IMR-90 (cell line): ENCODE measurements at regions not wholly inside any gene's neighbourhood (a gene's known extent, or its start where the extent isn't known, plus 50 kb on each side); places are given as distances from the start of the nearest gene placed in this dataset.

Source experiments
- ATAC-seq: fragments of 200-7000 bp; cut with Tn5 transposase; 2 replicates; pipeline ENCODE4 v1.9.1; 2020; ENCODE audit warnings: low read depth, mild to moderate bottlenecking, moderate library complexity
- BruUV-seq: library from RNA; stranded (reverse); fragments of 400-500 nt; replicated peaks from 2 replicates; lab custom pipeline; 2021; lab: Mats Ljungman, UMichigan
- CTCF ChIA-PET: fragments of 300-600 bp; formaldehyde crosslinking; extraction: SDS; loops from one replicate; lab custom pipeline; 2021; ENCODE audit warnings: antibody characterized with exemption; lab: Yijun Ruan, JAX
- POLR2A ChIA-PET: fragments of 300-600 bp; sonication (Branson Sonifier 250); formaldehyde crosslinking; loops from one replicate; lab custom pipeline; 2022; ENCODE audit warnings: antibody characterized with exemption; ENCODE audit not compliant: unreplicated experiment; lab: Charles Lee
- DNase-seq: peaks from one replicate; pipeline ENCODE4 v3.0.0; 2013
- H2AFZ ChIP-seq: replicated peaks from 2 replicates; pipeline ENCODE3; 2013; ENCODE audit warnings: low read length, mild to moderate bottlenecking; ENCODE audit not compliant: poor library complexity
- H2AK5ac ChIP-seq: 2 replicates; pipeline ENCODE4 v1.6.1; 2013; ENCODE audit warnings: low read depth, low read length, inconsistent platforms
- H2AK9ac ChIP-seq: replicated peaks from 2 replicates; pipeline ENCODE3; 2013; ENCODE audit warnings: mild to moderate bottlenecking, low read depth, low read length, moderate library complexity; ENCODE audit not compliant: poor library complexity
- H2BK120ac ChIP-seq: 2 replicates; pipeline ENCODE4 v1.6.1; 2013; ENCODE audit warnings: low read depth, low read length, inconsistent platforms
- H2BK15ac ChIP-seq: 3 replicates; pipeline ENCODE4 v1.6.1; 2013; ENCODE audit warnings: low read depth, low read length, inconsistent platforms
- H2BK20ac ChIP-seq: 2 replicates; pipeline ENCODE4 v1.6.1; 2013; ENCODE audit warnings: low read depth, mild to moderate bottlenecking, inconsistent platforms, low read length, moderate library complexity
- H2BK5ac ChIP-seq: 2 replicates; pipeline ENCODE4 v1.6.1; 2013; ENCODE audit warnings: mild to moderate bottlenecking, low read depth, low read length, inconsistent platforms; ENCODE audit not compliant: poor library complexity, severe bottlenecking
- H3K14ac ChIP-seq: replicated peaks from 2 replicates; pipeline ENCODE4 v1.6.1; 2013; ENCODE audit warnings: low read depth, low read length, inconsistent platforms
- H3K18ac ChIP-seq: 2 replicates; pipeline ENCODE4 v1.6.1; 2013; ENCODE audit warnings: low read depth, low read length, control low read depth
- H3K23ac ChIP-seq: 2 replicates; pipeline ENCODE4 v1.6.1; 2013; ENCODE audit warnings: low read depth, low read length, inconsistent platforms
- H3K27ac ChIP-seq: 2 replicates; pipeline ENCODE4 v1.5.1; 2013; ENCODE audit warnings: mild to moderate bottlenecking, control low read depth, low read length; ENCODE audit not compliant: insufficient read depth
- H3K27me3 ChIP-seq: 2 replicates; pipeline ENCODE4 v1.6.1; 2013; ENCODE audit warnings: low read length; ENCODE audit not compliant: control insufficient read depth, insufficient read depth
- H3K36me3 ChIP-seq: 2 replicates; pipeline ENCODE4 v1.6.1; 2013; ENCODE audit warnings: low read length, mixed read lengths; ENCODE audit not compliant: control insufficient read depth, insufficient read depth
- H3K4ac ChIP-seq: 2 replicates; pipeline ENCODE4 v1.6.1; 2013; ENCODE audit warnings: low read depth, low read length, inconsistent platforms
- H3K4me1 ChIP-seq: 2 replicates; pipeline ENCODE4 v1.6.1; 2013; ENCODE audit warnings: low read length, mixed read lengths; ENCODE audit not compliant: control insufficient read depth, insufficient read depth
- H3K4me2 ChIP-seq: 2 replicates; pipeline ENCODE4 v1.6.1; 2013; ENCODE audit warnings: low read depth, mild to moderate bottlenecking, control low read depth, low read length, moderate library complexity
- H3K4me3 ChIP-seq: 2 replicates; pipeline ENCODE4 v1.5.1; 2013; ENCODE audit warnings: low read depth, mild to moderate bottlenecking, control low read depth, low read length, moderate library complexity; ENCODE audit not compliant: insufficient read depth
- H3K56ac ChIP-seq: 2 replicates; pipeline ENCODE4 v1.6.1; 2013; ENCODE audit warnings: low read length, inconsistent platforms; ENCODE audit not compliant: insufficient read depth; ENCODE audit errors: extremely low read depth
- H3K79me1 ChIP-seq, 2 experiments: 2 replicates each; pipeline ENCODE4 v1.6.1; 2013; ENCODE audit warnings: low read length in 2 of 2, inconsistent platforms in 1 of 2, low read depth in 1 of 2
- H3K9ac ChIP-seq: 2 replicates; pipeline ENCODE4 v1.6.1; 2013; ENCODE audit warnings: low read depth, low read length, control low read depth
- H3K9me1 ChIP-seq: 2 replicates; pipeline ENCODE4 v1.6.1; 2013; ENCODE audit warnings: low read length, inconsistent platforms; ENCODE audit not compliant: insufficient read depth
- H3K9me3 ChIP-seq: 2 replicates; pipeline ENCODE4 v1.6.1; 2013; ENCODE audit warnings: low read length; ENCODE audit not compliant: control insufficient read depth, insufficient read depth
- H4K20me1 ChIP-seq: 2 replicates; pipeline ENCODE4 v1.6.1; 2013; ENCODE audit warnings: low read length, inconsistent platforms; ENCODE audit not compliant: insufficient read depth
- H4K5ac ChIP-seq: 2 replicates; pipeline ENCODE4 v1.6.1; 2013; ENCODE audit warnings: mild to moderate bottlenecking, low read depth, low read length, control low read depth
- H4K8ac ChIP-seq, 2 experiments: 2 replicates each; pipeline ENCODE4 v1.6.1; 2013; ENCODE audit warnings: low read depth in 2 of 2, low read length in 2 of 2, control low read depth in 1 of 2, inconsistent platforms in 1 of 2
- H4K91ac ChIP-seq: 2 replicates; pipeline ENCODE4 v1.6.1; 2013; ENCODE audit warnings: low read depth, low read length, inconsistent platforms; ENCODE audit not compliant: insufficient read depth
- BHLHE40 ChIP-seq: fragments of 150-350 bp; IDR thresholded peaks from 2 replicates; pipeline ENCODE4 v1.6.1; 2016; ENCODE audit warnings: mild to moderate bottlenecking, low read depth, low read length
- CEBPB ChIP-seq: IDR thresholded peaks from 2 replicates; pipeline ENCODE4 v1.6.1; 2012; ENCODE audit warnings: low read depth, low read length, improper control_type of control experiment
- CHD1 ChIP-seq: IDR thresholded peaks from 2 replicates; pipeline ENCODE4 v1.6.1; 2012; ENCODE audit warnings: low read depth, low read length, improper control_type of control experiment
- FOS ChIP-seq: fragments of 150-350 bp; IDR thresholded peaks from 2 replicates; pipeline ENCODE4 v1.6.1; 2016; ENCODE audit warnings: low read depth, low read length
- MAFK ChIP-seq: IDR thresholded peaks from 2 replicates; pipeline ENCODE4 v1.6.1; 2012; ENCODE audit warnings: low read depth, low read length, improper control_type of control experiment
- MAZ ChIP-seq: IDR thresholded peaks from 2 replicates; pipeline ENCODE4 v1.6.1; 2012; ENCODE audit warnings: low read depth, mild to moderate bottlenecking, low read length, improper control_type of control experiment, moderate library complexity, borderline replicate concordance
- MXI1 ChIP-seq: IDR thresholded peaks from 2 replicates; pipeline ENCODE4 v1.6.1; 2012; ENCODE audit warnings: low read depth, mild to moderate bottlenecking, low read length, moderate library complexity, borderline replicate concordance
- NFE2L2 ChIP-seq: fragments of 150-350 bp; IDR thresholded peaks from 2 replicates; pipeline ENCODE4 v1.6.1; 2016; ENCODE audit warnings: low read depth, mild to moderate bottlenecking, low read length
- POLR2A ChIP-seq: IDR thresholded peaks from 2 replicates; pipeline ENCODE4 v1.6.1; 2012; ENCODE audit warnings: mild to moderate bottlenecking, low read depth, low read length
- RAD21 ChIP-seq: IDR thresholded peaks from 2 replicates; pipeline ENCODE4 v1.6.1; 2012; ENCODE audit warnings: low read length, improper control_type of control experiment
- RCOR1 ChIP-seq: IDR thresholded peaks from 2 replicates; pipeline ENCODE4 v1.6.1; 2012; ENCODE audit warnings: mild to moderate bottlenecking, low read length, improper control_type of control experiment; ENCODE audit not compliant: insufficient replicate concordance
- RFX5 ChIP-seq: IDR thresholded peaks from 2 replicates; pipeline ENCODE4 v1.8.0; 2012; ENCODE audit warnings: low read depth, mild to moderate bottlenecking, low read length, moderate library complexity
- SMC3 ChIP-seq: fragments of 150-350 bp; IDR thresholded peaks from 2 replicates; pipeline ENCODE4 v1.6.1; 2016; ENCODE audit warnings: low read depth, mild to moderate bottlenecking, antibody characterized with exemption, low read length, moderate library complexity
- WGBS, 2 experiments: methylation state at CpG; one replicate each; pipeline versions ENCODE4 v1.1.5 to v1.1.7; 2013; ENCODE audit warnings: missing lambda C conversion rate in 2 of 2; ENCODE audit not compliant: insufficient read length in 1 of 2; ENCODE audit errors: extremely low coverage in 2 of 2; 5-methylcytosine and 5-hydroxymethylcytosine counted together
- dilution Hi-C: fragments of 300-500 bp; cut with HindIII; formaldehyde crosslinking; loops from one replicate; pipeline ENCODE4 v1.14.3; 2018; ENCODE audit warnings: low sequenced_read_pairs; ENCODE audit not compliant: unreplicated experiment
- in situ Hi-C: fragments of 300-500 bp; cut with MboI; formaldehyde crosslinking; loops from 3 replicates; pipeline ENCODE4 v1.14.3; 2019; ENCODE audit warnings: low sequenced_read_pairs, inconsistent platforms, mixed read lengths
- intact Hi-C: fragments of 100-400 bp; cut with micrococcal nuclease; formaldehyde crosslinking; loops from 2 replicates; pipeline ENCODE4 v1.10.0; 2022
- TF ChIP-seq, protein P1 (sequence below): conservative IDR thresholded peaks from 2 replicates; pipeline ENCODE4 v1.5.1; 2012; ENCODE audit warnings: mild to moderate bottlenecking, low read depth, low read length, improper control_type of control experiment
- TF ChIP-seq, protein P2 (sequence below): fragments of 150-350 bp; IDR thresholded peaks from 2 replicates; pipeline ENCODE4 v1.6.1; 2016; ENCODE audit warnings: low read depth, mild to moderate bottlenecking, low read length, moderate library complexity, borderline replicate concordance
- TF ChIP-seq, protein P3 (sequence below): fragments of 150-350 bp; IDR thresholded peaks from 2 replicates; pipeline ENCODE4 v1.6.1; 2017; ENCODE audit warnings: mild to moderate bottlenecking, antibody characterized with exemption, low read length, low read depth

DNA sequence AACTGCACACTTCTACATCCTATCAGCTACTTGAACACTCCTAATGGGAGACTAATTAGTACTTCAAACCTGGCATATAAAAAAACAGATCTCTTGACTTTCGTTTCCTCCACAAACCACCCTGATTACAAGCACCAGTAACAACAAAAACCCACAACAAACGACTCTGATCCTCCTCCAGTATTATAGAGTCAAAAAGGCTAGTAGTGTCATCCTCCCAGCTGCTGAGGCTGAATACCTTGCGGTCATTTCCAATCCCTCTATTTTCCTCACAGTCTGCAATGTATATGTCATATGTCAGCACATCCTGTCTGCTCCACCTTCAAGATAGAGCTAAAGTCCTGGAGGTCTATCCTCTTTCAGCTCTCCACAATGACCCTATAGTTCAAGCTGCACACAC lies 688.9 kb upstream of the RAG2 start:
- no peak overlapping the region for H2AK9ac ChIP-seq
- DNase-seq = no peak
- no peaks in the 10 kb centered on the region; the same call in 1 of the 2 replicates for H3K9me3 ChIP-seq
- H3K9ac ChIP-seq = no peak overlapping the region
- H3K18ac ChIP-seq = no peak overlapping the region
- no peak overlapping the region for H2BK5ac ChIP-seq
- no peaks in the 10 kb centered on the region for H4K20me1 ChIP-seq
- no peak overlapping the region for H4K91ac ChIP-seq
- no peak overlapping the region for H2AFZ ChIP-seq
- H3K4me2 ChIP-seq = no peak overlapping the region
- H3K4ac ChIP-seq = no peak overlapping the region
- H3K23ac ChIP-seq = no peak overlapping the region
- in situ Hi-C loops = no loop called here
- H2BK20ac ChIP-seq = no peak overlapping the region
- H2BK15ac ChIP-seq = no peak overlapping the region
- H3K79me1 ChIP-seq = no peaks in the 10 kb centered on the region
- H3K4me3 ChIP-seq = no peak overlapping the region
- CTCF ChIA-PET = no interaction called here
- no peaks in the 10 kb centered on the region for H3K4me1 ChIP-seq
- dilution Hi-C loops = no loop called here
- H2AK5ac ChIP-seq = no peak overlapping the region
- no peak overlapping the region for H4K8ac ChIP-seq
- H2BK120ac ChIP-seq = no peak overlapping the region
- BruUV-seq = no TSS peak
- 60% methylated on average over 1 of the region's 3 CpGs; no CpG with 5 or more reads in 1 of the 2 experiments for WGBS, 2 experiments
- H3K36me3 ChIP-seq = no peaks in the 10 kb centered on the region
- H3K9me1 ChIP-seq = no peaks in the 10 kb centered on the region
- H4K5ac ChIP-seq = no peak overlapping the region
- no peak overlapping the region for H3K56ac ChIP-seq
- no peak for TF ChIP-seq POLR2A
- TF ChIP-seq MXI1 = no peak
- no peak for TF ChIP-seq RCOR1
- TF ChIP-seq RFX5 = no peak
- TF ChIP-seq, protein P1, sequence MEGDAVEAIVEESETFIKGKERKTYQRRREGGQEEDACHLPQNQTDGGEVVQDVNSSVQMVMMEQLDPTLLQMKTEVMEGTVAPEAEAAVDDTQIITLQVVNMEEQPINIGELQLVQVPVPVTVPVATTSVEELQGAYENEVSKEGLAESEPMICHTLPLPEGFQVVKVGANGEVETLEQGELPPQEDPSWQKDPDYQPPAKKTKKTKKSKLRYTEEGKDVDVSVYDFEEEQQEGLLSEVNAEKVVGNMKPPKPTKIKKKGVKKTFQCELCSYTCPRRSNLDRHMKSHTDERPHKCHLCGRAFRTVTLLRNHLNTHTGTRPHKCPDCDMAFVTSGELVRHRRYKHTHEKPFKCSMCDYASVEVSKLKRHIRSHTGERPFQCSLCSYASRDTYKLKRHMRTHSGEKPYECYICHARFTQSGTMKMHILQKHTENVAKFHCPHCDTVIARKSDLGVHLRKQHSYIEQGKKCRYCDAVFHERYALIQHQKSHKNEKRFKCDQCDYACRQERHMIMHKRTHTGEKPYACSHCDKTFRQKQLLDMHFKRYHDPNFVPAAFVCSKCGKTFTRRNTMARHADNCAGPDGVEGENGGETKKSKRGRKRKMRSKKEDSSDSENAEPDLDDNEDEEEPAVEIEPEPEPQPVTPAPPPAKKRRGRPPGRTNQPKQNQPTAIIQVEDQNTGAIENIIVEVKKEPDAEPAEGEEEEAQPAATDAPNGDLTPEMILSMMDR = no peak
- TF ChIP-seq BHLHE40 = no peak
- no peak for TF ChIP-seq NFE2L2
- no peak for TF ChIP-seq CHD1
- no peak for TF ChIP-seq MAFK
- no peak for TF ChIP-seq RAD21
- TF ChIP-seq, protein P2, sequence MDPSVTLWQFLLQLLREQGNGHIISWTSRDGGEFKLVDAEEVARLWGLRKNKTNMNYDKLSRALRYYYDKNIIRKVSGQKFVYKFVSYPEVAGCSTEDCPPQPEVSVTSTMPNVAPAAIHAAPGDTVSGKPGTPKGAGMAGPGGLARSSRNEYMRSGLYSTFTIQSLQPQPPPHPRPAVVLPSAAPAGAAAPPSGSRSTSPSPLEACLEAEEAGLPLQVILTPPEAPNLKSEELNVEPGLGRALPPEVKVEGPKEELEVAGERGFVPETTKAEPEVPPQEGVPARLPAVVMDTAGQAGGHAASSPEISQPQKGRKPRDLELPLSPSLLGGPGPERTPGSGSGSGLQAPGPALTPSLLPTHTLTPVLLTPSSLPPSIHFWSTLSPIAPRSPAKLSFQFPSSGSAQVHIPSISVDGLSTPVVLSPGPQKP = no peak
- no peak for TF ChIP-seq MAZ
- TF ChIP-seq CEBPB = no peak
- TF ChIP-seq FOS = no peak
- TF ChIP-seq, protein P3, sequence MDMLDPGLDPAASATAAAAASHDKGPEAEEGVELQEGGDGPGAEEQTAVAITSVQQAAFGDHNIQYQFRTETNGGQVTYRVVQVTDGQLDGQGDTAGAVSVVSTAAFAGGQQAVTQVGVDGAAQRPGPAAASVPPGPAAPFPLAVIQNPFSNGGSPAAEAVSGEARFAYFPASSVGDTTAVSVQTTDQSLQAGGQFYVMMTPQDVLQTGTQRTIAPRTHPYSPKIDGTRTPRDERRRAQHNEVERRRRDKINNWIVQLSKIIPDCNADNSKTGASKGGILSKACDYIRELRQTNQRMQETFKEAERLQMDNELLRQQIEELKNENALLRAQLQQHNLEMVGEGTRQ = no peak
- no peak for TF ChIP-seq SMC3
- H3K27ac ChIP-seq = no peak overlapping the region
- H3K27me3 ChIP-seq = no peaks in the 10 kb centered on the region
- intact Hi-C loops = no loop called here
- ATAC-seq = no peak
- POLR2A ChIA-PET = no interaction called here
- H3K14ac ChIP-seq = no peak overlapping the region
